Head of caudate nucleus (tissue), 42 donors: ENCODE measurements at regions not wholly inside any gene's neighbourhood (a gene's known extent, or its start where the extent isn't known, plus 50 kb on each side); places are given as distances from the start of the nearest gene placed in this dataset.
A peak's percentile ranks its signal among the peaks of the same experiment; 100 is the strongest.

Experiments
- DNase-seq, 42 donors: peaks; one replicate each; pipeline versions ENCODE4 v3.0.0 to v3.0.0-alpha.2; 2020 to 2021; ENCODE audit warnings: mixed read lengths in 7 of 42
- intact Hi-C: fragments of 100-400 bp; cut with DNase I; formaldehyde crosslinking; loops from one replicate; pipeline ENCODE4 v1.15.0; 2022

DNA sequence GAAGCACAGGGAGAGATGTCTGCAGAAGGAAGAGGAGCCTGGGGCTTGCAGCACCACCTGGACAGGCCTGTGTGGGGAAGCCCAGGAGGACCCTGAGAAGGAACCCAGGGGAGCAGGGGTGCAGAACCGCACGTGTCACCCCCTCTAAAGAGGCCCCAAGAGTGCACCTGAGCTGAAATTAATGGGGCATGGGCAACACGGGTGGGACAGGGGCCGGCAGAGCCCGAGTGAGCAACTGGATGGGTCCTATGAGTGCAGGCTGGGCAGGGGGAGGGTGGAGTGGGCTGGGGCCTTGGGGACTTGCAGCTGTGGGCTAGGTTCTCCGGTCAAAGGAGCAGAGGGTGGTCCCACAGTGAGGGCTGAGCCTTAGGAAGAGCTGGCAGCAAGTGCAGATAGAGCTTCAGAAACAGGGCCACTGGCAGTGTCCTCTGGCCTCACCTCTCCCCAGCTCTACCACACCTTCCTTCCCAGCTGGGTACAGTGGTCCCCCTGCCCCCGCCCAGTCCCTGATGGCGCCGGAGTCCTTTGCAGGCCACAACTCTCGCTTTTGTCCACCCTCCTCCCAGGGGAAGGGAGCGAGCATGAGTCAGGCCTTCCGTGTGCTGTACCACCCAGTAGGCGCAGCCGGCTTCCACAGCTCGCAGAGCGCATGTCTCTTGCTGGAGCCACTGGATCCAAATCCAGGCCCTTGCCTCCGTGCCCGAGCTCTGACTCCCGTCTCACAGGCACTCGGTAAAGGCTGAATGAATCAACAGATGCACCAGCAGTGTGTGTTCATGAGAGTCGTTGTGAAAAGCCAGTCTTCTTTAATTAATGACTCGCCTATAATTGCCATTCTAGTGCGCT lies 131.6 kb downstream of the HMX1 start:
- peak in 10 of 42 donors; percentile 1 to 39 (median 17) for DNase-seq

DNA sequence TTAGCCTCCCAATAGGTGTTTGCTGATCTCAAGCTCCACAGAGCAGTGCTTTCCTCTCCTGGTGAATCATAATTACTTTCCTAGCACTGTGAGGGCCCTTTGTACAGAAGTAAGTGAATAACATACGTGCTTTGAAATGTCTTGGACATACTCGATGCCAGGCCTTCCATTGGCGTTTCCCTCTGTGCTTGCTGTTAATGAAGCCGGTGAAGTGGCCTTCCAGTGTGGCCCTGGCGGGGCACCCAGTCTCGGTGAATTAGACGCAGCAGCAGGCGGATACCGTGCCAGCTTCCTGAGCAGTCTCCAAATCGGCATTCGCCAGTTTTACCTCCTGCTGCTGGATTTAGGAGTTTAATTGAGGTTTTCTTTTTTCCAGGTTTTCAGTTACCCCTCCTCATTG lies 132.3 kb downstream of the HMX1 start:
- DNase-seq: peak in 18 of 42 donors; percentile 2 to 54 (median 26)

More for the DNA sequence above, 131.6 kb downstream of the HMX1 start:
- intact Hi-C loops: no loop called here

DNA sequence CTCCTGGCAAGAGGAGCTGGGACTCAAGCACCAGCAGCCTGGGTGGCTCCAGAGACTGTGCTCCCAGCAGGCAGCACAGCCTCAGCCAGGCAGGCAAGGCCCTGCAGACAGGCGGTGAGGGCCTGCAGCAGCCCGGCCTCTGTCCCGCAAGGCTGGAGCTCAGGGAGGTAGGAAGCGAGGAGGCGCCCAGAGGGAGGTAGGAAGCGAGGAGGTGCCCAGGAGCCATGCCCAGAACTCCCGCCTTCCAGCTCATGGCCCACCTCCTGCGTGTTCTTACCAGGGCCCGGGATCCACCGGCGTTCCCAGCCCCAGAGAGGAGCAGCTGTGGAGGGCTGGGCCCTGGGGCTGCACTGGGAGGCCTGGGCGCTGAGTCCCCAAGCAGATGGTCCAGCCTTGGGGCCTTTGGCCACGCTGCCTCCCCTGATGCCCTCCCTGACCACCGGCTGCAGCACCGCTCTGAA lies 133.1 kb downstream of the HMX1 start:
- intact Hi-C loops: no loop called here
- peak in 9 of 42 donors; percentile 1 to 41 (median 16) for DNase-seq

More for the DNA sequence above, 132.3 kb downstream of the HMX1 start:
- intact Hi-C loops: no loop called here

DNA sequence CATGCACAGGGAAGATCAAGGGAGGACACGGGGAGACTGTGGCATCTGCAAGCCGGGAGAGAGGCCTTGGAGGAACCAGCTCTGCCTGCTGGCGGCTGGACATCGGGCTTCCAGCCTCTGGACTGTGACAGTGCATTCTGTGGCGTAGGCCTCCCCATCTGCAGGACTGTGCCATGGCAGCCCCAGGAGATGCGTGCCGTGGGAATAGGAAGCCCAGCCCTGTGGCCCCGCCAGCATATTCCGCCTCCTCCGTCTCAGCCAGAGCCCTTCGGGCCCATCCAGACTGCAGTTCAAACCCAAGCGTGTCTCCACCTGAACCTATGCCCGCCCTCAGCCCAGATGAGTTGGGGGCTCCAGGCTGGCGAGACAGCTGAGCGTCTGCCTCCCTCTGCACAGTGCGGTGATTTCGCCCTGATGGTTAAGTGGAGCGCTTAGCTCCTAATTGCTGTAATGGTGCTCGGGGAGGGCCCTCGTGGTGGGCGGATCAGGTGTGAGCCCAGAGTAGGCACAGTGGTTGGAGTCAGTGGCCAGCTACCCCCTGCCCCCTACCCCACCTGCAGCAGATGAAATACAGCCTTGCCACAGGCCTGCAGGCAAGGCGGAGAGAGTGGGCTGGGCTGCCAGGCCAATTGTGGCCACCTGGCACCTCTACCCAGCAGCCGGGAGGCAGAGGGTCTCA lies 133.9 kb downstream of the HMX1 start:
- intact Hi-C loops: no loop called here
- DNase-seq: peak in 7 of 42 donors; percentile 5 to 37 (median 19)

DNA sequence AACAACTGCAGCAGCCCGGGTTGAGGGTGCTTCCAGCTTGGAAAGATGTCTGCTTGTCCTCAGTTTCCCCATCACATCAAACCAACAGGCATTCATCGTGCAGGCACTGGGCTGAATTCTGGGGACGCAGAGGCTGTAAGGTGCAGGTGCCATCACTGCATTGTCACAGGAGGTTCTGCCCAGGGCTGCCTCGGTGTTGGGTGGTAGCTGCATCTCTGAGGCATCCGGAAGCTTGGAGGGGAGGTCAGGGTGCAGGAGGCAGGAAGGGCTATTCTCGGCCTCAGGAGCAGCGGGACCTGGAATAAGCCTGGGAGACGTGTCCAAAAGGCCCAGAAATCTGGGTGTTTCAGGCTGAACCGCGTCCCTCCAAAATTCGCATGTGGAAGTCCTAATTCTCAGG lies 134.6 kb downstream of the HMX1 start:
- peak in 7 of 42 donors; percentile 3 to 40 (median 20) for DNase-seq
- intact Hi-C loops: no loop called here

DNA sequence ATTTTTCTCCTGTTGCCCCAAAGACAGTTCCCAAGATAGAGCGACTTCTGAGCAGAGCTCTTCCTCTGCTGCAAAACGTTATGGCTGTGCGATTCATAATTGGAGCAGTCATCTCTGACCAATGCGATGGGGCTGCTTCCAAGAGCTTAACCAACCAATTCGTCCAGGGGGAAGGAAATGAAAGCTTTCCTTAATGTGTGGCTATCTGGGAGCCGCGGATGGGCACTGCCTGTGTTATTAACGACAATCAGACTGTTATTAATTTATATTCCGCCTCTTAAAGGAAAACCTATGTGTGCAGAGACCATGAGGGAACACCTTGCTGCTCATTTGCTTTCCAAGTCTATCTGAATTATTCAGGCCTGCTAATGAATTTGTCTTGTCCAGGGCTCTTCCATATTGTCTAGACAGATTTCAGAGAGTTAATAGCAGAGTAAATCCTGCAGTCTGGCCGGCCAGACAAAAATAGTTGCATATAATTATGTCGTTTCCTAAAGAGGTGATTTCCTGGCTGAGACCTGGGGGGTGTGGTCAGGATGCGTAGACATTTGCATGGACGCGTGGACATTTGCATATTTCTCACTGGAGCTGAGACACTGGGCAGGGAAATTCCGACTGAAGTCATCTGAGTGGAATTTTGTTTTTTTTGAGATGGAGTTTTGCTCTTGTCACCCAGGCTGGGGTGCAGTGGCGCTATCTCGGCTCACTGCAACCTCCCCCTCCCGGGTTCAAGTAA lies 135.4 kb downstream of the HMX1 start:
- peak in 6 of 42 donors; percentile 5 to 35 (median 12) for DNase-seq
- intact Hi-C loops: no loop called here

DNA sequence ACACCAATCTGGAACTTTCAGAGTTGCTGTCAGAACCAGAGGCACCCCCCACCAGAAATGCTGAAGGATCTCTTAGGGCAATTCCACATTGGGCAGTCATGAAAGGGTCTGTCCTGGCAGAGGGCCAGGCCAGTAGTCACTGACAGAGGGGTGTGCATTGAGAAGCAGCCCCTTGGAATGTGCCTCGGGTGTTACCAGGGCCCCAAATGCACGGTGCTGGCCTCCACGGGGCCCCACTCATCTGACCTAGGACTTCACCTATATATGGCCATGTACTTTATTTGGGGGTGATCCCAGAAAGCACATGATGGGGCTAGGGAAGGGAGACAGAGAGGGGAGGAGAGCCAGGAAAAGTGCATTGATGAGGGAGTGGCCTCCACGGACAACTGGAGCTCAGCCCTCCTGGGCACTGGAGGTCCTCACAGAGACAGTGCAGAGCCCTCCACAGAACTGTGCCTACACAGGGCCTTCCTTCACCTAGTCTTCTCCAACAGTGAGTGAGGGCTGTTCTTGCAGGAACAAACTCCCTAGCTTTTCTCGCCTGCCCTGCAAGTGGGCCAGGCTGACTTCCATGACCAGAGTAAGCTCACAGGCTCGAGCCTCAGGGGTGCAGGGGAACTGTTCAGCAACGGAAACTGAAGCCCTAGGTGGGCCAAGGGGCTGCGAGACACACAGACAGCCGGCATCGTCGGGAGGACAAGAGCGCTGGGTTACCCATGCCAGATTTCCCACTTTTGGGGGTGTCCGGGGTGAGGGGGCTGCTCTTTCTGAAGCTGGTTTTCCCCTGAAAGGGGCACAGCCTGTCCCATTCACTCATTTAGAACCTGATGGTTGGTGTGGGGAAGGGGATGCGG lies 136.2 kb downstream of the HMX1 start:
- intact Hi-C loops: no loop called here
- DNase-seq: peak in 8 of 42 donors; percentile 0 to 38 (median 14)

DNA sequence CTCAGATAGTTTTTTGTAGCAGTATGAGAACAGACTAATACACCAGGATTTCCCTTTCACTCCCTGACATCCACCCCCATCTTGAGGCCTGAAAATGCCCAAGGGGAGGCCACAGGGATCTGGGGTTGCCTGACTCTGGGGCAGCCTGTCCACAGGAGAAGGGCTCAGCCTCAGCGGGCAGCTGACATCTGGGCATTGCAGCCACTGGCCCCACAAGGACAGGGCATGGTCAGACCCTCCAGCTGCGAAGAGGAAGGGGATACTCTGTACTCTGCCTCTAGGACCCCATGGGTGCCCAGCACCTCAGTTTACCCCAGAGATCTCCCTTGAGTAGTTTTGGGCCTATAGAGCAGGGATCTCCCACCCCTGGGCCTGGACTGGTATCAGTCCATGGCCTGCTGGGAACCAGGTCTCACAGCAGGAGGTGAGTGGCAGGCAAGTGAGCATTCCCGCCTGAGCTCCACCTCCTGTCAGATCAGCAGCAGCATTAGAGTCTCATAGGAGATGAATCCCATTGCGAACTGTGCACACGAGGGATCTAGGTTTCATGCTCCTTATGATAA lies 138.9 kb downstream of the HMX1 start:
- peak in 7 of 42 donors; percentile 4 to 27 (median 10) for DNase-seq
- intact Hi-C loops: no loop called here

DNA sequence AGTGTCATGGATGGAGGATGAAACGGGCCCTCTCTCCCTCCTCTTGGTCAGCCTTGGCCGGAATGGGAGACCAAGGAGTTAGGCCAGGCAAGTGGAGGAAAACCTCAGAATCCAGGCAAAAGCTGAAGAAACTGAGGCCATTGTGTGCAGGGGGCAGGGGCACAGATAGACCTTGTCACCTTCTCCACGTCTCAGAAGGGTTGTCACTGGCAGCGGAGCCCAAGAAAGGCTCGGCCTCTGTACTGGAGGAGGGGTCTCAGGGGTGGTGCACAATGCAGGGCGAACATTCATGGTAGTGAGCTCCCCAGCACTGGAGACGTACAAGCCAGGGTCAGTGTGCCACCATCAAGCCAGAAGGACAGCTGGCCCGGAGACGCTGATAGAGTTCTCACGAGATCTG lies 139.5 kb downstream of the CPZ start:
- peak in 8 of 42 donors; percentile 4 to 22 (median 10) for DNase-seq
- intact Hi-C loops: no loop called here

DNA sequence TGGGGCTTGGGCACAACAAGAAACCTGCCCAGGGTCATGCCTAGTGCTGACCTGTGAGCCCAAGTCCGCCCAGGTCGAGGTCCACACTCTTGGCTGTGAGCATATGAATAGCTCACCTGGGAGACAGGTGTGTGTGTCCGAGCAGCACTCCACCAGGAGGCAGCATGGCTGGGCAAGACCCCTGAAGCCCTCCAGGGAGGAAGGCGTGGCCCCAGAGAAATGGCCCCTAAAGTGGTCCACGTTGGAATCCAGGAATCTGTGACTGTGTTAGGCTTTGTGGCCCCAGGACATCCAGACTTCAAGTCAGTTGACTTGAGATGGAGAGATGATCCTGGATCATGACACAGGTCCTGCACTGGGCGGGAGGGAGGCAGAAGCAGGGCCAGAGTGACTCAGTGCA lies 138.8 kb downstream of the CPZ start:
- peak in 5 of 42 donors; percentile 3 to 20 (median 7) for DNase-seq
- intact Hi-C loops: no loop called here

DNA sequence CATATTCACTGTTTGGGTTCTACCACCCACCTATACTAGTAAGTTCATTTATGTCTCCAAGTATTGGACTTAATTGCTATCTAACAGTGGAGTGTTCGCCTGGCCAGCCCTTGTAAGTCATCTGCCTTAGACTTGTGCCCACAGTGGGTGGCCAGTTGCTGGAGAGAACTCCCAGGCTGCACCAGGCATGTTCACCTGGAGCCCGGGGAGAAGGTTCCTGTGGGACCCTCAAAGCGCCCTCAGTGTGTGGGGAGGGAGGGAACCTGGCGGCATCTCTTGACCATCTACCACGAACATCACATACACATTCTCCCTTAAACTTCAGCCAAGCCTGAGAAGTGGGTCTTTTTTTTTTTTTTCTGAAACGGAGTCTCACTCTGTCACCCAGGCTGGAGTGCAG lies 138.1 kb downstream of the CPZ start:
- intact Hi-C loops: no loop called here
- DNase-seq: peak in 7 of 42 donors; percentile 3 to 40 (median 15)

DNA sequence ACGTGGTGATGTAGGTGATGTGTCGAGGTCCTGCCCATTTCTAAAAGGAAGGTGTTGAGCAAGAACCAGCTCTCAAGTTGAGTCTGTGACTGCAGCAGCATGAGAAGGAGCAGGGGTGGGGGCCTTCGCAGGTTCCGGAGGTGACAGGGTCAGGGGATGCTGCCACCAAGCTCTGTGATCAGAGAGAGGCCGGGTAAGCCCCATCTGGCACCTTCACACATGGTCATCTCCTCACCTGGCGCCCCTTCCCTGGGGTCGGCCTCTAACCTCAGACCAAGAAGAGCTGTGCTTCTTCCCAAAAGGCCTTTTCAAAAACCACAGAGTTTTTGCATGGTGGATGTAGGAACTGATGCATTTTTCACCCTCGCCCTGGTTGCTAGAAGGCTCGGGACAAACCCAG lies 137.6 kb downstream of the CPZ start:
- intact Hi-C loops: no loop called here
- DNase-seq: peak in 8 of 42 donors; percentile 3 to 37 (median 12)

DNA sequence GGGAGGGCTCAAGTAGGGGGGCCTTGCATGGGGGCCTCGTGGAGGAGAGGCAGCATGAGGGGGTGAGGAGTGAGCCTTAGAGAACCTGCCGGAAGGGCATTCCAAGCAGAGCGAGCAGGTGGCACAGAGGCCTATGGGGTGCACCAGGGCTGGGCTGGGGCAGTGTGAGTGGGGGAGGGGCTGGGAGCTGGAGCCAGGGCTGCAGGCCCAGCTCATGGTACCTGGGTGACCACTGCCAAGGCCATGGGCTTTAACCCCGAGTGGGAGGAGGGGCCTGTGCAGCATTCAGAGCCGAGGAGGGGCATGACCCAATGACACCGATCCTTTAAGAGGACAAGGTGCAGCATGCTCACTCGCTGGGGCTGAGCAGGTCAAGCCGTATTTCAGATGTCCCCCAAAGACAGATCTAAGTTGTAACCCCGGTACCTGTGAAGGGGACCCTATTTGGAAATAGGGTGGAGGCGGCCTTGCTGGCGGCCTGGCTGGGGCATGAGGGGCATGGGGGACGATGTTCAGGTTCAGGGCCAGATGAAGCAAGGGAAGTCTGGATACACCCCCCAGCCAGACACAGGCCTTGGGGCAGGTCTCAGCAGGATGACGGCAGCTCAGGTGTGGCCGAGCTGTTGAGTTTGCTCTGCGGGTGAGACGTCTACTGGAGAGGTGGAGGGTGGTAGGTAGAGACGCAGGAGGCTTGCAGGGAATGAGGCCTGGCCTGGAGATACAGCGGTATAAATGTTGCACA lies 137.0 kb downstream of the CPZ start:
- peak in 9 of 42 donors; percentile 1 to 33 (median 9) for DNase-seq
- intact Hi-C loops: no loop called here

DNA sequence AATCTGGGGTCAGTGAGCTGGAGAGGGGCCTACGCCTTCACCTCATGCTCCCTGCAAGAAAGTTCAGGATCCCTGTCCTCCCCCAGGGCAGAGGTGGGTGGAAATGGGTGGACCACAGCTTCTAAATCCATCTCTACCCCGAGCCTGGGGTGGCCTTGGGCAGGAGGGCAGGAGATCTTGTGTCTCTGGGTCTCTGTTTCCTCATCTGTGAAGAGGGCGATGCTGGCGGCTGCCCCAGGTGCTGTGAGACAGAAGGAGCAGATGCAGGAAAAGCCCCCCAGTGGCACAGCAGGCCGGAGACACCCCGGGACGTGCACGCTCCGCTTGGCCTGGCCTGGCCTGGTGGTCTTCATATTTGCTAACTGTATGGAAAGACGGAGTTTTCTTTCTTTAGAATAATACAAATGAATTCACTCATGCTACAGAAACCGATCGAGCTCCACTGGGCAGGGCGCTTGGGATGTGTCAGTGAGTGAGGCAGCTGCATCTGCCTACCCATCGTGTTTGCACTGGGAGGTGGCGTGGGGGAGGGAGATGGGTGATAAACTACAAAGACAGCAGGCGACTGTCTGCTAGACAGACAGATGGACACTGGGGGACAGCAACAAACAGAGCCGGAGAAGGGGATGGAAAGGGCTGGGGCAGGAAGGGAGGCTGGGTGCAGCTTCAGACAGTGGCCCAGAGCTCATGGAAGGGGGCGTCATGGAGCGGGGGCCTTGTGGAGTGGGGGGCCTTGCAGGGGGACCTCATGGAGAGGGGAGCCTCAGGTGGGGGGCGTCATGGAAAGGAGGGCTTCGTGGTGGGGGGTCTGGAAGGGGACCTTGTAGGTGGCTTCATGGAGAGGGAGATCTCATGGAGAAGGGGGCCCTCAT lies 136.2 kb downstream of the CPZ start:
- DNase-seq: peak in 12 of 42 donors; percentile 2 to 39 (median 12)

DNA sequence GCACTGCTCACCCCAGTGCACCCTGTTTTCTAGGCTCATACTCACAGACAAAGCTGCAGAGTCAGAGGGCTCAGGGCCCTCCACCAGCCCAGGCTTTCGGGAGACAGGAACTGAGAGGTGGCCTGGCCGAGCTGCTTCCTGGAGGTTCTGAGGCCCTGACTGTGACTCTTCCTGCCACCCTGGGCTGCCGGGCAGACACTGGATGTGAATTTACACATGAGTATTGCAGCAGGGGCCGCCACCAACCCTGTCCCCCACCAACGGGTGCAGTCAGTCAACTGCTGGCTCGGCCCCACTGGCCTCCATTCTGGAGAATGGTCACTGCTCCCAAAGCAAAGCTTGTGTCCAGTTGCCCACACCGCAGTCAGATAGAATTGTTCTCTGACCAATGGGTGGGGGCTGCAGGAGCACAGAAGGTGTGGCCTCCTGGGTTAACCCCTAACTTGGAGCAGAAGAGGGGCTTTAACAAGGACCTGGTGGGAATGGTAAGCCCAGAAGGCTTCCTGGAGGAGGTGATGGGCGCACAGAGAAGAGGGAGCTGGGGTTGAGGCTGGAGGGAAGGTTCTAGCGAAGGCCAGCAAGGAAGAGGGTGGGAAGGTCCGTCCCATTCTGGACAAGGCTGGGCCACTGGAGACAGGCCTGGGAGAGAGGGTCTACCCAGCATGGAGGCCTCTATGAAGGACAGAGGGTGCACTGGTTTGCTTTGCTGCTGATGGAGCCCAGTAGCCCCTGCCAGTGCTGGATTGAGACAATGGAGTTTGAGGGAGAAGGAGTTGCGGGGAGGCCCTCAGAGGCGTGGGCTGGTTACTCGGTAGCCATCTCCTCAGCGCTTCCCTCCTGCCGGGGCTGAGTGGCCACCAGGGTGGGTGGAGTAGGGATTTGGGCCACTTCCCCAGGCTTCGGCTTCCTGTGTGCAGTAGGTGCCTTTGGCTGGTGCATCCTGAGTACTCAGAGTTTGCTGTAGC lies 135.3 kb downstream of the CPZ start:
- intact Hi-C loops: no loop called here
- DNase-seq: peak in 14 of 42 donors; percentile 1 to 37 (median 10)

More for the DNA sequence above, 136.2 kb downstream of the CPZ start:
- intact Hi-C loops: no loop called here
